Mesodermal cell (in vitro differentiated cells): ENCODE measurements at regions not wholly inside any gene's neighbourhood (a gene's known extent, or its start where the extent isn't known, plus 50 kb on each side); places are given as distances from the start of the nearest gene placed in this dataset.

Source experiments
- H3K27ac ChIP-seq: 2 replicates; pipeline ENCODE4 v1.7.0; 2013; ENCODE audit warnings: mild to moderate bottlenecking, low read depth, low read length, moderate library complexity; ENCODE audit not compliant: severe bottlenecking
- H3K36me3 ChIP-seq: 2 replicates; pipeline ENCODE4 v1.7.1; 2013; ENCODE audit warnings: mild to moderate bottlenecking, low read length, moderate library complexity; ENCODE audit not compliant: control insufficient read depth, insufficient read depth
- H3K4me1 ChIP-seq: one replicate; pipeline ENCODE4 v1.7.1; 2013; ENCODE audit warnings: mild to moderate bottlenecking, low read length; ENCODE audit not compliant: insufficient read depth, control insufficient read depth, poor library complexity, severe bottlenecking
- H3K4me3 ChIP-seq: 2 replicates; pipeline ENCODE4 v1.7.0; 2013; ENCODE audit warnings: low read length, control low read depth, mild to moderate bottlenecking; ENCODE audit not compliant: insufficient read depth, poor library complexity, severe bottlenecking; ENCODE audit errors: extremely low read depth
- H3K9me3 ChIP-seq: 2 replicates; pipeline ENCODE4 v1.7.1; 2013; ENCODE audit warnings: mild to moderate bottlenecking, low read length, moderate library complexity; ENCODE audit not compliant: control insufficient read depth
- WGBS, 2 experiments: methylation state at CpG; one replicate each; pipeline ENCODE4 v1.1.5; 2013; ENCODE audit warnings: missing lambda C conversion rate in 2 of 2; ENCODE audit not compliant: insufficient coverage in 2 of 2; 5-methylcytosine and 5-hydroxymethylcytosine counted together

DNA sequence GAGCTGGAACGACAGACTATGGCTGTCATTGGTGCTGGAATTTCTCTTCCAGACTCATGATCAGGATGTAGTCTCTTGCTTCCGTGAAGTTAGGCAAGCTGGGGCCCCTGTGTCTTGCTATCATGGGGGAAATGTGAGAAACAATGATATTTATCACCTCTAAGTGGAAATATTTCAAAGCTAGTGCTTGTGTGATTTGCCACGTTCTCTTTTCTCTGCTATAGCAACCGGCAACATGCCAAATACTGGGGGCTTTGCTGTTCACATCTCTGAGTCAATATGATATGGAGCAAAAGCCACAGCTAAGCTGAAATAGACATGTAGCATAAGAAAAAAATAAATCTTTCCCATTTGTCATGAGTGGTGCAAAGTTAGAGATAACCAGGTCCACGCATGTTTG, 668.2 kb upstream of the IGFBP3 start:
- H3K9me3 ChIP-seq, result no peaks in the 10 kb centered on the region
- no peak overlapping the region for H3K27ac ChIP-seq
- 89 to 92% methylated on average over 4 to 5 of the region's 5 CpGs for WGBS, 2 experiments
- H3K4me3 ChIP-seq, result no peak overlapping the region
- H3K4me1 ChIP-seq, result peaks cover 8% of the 10 kb centered on the region
- H3K36me3 ChIP-seq, result no peaks in the 10 kb centered on the region

DNA sequence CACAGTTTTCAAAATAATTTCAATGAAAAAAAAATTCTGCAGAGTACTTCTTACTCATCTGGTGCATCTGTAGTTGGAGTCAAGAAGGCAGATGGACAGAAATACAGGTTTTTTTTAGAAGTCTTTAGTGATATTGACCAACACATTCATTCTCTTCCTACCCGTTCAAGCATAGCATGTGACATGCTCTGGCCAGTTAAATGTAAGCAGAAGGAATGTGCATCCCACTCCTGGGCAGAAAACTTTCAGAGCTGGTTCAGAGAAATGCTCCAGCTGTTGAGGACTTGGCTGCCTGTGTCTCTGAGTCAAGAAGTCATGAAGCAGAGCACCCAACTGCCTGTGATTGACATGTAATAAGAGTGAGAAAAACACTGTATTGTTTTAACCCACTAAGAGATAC, 665.3 kb upstream of the IGFBP3 start:
- Histone ChIP-seq H3K9me3 (no peaks in the 10 kb centered on the region), H3K4me1 (peaks cover 7% of the 10 kb centered on the region), H3K27ac (no peak overlapping the region), H3K4me3 (no peak overlapping the region), H3K36me3 (no peaks in the 10 kb centered on the region)
- WGBS, 2 experiments, result no CpG with 5 or more reads among the region's 1 CpG

DNA sequence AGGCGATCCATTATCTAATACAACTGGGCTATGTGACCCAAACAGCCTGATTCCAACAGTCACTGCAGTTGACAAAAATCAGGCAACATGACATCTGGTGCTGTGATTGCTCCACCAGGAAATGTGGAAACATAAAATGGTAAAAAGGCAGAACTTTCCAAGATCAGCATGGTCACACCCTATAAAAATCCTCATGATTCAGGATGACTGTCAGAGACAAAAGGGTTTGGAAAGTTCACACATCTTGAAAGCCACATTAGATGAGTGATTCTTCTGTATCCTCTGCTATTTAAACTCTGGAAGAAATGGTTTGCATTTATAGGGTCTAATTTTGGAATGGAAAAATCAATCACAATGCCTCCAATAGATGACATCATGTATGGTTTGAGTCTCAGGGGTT, 662.6 kb upstream of the IGFBP3 start:
- no peaks in the 10 kb centered on the region for H3K9me3 ChIP-seq
- no peaks in the 10 kb centered on the region for H3K4me1 ChIP-seq
- H3K27ac ChIP-seq, result no peak overlapping the region
- H3K36me3 ChIP-seq, result no peaks in the 10 kb centered on the region
- WGBS, 2 experiments, result no CpG with 5 or more reads among the region's 1 CpG
- no peak overlapping the region for H3K4me3 ChIP-seq

DNA sequence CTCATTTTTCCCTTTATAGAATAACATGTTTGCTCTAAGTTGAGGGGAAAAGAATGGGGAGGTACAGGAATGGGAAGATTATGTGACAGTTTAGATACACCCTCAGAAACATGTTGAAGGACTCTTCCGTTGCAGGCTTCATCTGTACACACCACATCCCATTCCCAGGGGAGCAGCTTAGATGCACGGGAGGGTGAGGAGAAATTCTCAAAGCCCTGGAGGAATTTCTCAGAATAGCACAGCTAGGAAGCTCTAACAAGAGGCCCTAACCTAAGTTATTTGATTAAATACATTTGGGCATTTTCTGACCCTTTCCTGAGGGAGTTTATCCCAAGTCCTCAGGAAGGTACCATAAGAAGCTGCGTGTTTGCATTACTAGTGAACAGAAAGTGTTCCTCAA, 660.2 kb upstream of the IGFBP3 start:
- Histone ChIP-seq H3K4me1 (no peaks in the 10 kb centered on the region), H3K36me3 (no peaks in the 10 kb centered on the region), H3K9me3 (no peaks in the 10 kb centered on the region), H3K4me3 (no peak overlapping the region), H3K27ac (no peak overlapping the region)
- 100% methylated on average over 1 of the region's 3 CpGs; no CpG with 5 or more reads in 1 of the 2 experiments for WGBS, 2 experiments

DNA sequence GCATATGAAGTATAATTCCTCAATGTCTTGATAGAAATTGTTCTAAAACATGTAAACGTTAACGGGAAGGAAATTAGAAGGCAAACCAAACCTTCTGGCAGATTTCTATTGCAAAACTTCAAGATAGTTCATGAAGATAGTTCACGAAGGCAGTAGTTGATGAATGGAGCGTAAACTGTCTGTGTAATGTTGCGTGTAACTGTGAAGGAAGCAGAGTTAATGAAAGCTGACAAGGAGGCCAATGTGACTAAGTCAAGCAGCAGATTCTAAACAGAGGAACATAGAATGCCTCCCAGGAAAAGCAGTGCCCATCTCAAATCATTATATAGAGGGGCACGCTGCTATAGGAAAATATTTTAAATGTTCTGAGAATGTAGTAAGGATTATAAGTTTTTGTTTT, 659.7 kb upstream of the IGFBP3 start:
- 97 to 100% methylated on average over 3 to 5 of the region's 6 CpGs for WGBS, 2 experiments
- Histone ChIP-seq H3K9me3 (no peaks in the 10 kb centered on the region), H3K36me3 (no peaks in the 10 kb centered on the region), H3K4me3 (no peak overlapping the region), H3K4me1 (no peaks in the 10 kb centered on the region), H3K27ac (no peak overlapping the region)

DNA sequence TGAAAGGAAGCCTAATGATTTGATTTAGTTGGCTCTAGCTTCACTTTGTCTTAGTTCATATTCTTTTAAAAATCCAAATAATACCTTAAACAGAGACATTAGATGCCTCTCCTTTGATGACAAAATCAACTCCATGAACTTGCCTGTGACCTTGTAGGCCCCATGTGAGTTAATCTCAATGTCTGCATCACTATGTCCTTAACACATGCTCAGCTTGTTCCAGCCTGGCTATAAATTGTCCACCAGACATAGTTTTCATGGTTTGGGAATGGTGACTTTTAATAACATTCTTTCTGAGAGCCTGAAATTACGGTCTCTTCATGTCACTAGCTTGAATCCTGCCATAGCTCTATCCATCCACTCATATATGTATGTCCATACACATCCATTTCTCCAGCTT, 656.3 kb upstream of the IGFBP3 start:
- Histone ChIP-seq H3K9me3 (no peaks in the 10 kb centered on the region), H3K36me3 (no peaks in the 10 kb centered on the region), H3K4me3 (no peak overlapping the region), H3K27ac (no peak overlapping the region), H3K4me1 (no peaks in the 10 kb centered on the region)
- WGBS, 2 experiments, result 83 to 88% methylated on average over 1 of the region's 1 CpG

DNA sequence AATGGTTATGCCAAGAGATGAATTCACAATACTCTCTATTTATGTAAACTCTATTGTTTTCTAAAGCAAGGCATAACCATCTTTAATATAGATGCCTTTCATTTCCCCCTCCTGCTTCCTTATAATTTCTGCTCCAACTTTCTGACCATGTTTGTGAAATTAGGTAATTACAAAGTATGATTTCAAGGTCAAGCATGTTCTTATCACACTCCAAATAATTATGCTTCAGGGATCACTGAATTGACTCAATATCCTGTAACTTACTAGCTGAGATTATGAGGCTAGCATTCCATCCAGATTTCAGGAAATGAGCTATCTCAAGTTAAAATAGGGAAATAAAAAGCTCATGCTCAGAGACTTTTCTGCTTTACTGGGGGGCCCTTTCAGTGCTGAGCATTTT, 655.9 kb upstream of the IGFBP3 start:
- no peak overlapping the region for H3K27ac ChIP-seq
- H3K4me3 ChIP-seq, result no peak overlapping the region
- H3K9me3 ChIP-seq, result no peaks in the 10 kb centered on the region
- no peaks in the 10 kb centered on the region for H3K36me3 ChIP-seq
- H3K4me1 ChIP-seq, result no peaks in the 10 kb centered on the region

DNA sequence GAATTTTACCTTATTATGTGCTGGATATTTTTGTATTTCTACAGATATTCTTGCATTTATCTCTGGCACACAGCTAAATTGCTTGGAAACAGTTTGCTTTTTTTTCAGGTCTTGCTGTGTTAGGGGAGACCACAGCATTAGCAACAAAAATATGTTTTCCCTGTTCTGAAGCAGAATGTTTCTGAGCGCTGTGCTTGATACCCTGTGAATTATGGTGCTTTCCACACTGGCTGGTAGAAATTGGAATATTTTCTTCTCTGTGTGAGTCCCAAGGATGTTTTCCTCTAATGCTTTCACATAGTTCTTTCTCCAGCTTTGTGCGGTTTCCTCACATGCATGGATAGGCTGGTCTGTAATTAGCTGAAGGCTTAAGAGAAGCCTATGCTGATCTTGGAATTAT, 651.6 kb upstream of the IGFBP3 start:
- WGBS, 2 experiments, result 60% methylated on average over 1 of the region's 2 CpGs; no CpG with 5 or more reads in 1 of the 2 experiments
- no peak overlapping the region for H3K27ac ChIP-seq
- H3K9me3 ChIP-seq, result no peaks in the 10 kb centered on the region
- H3K4me3 ChIP-seq, result no peak overlapping the region
- H3K4me1 ChIP-seq, result peaks cover 13% of the 10 kb centered on the region
- H3K36me3 ChIP-seq, result no peaks in the 10 kb centered on the region

DNA sequence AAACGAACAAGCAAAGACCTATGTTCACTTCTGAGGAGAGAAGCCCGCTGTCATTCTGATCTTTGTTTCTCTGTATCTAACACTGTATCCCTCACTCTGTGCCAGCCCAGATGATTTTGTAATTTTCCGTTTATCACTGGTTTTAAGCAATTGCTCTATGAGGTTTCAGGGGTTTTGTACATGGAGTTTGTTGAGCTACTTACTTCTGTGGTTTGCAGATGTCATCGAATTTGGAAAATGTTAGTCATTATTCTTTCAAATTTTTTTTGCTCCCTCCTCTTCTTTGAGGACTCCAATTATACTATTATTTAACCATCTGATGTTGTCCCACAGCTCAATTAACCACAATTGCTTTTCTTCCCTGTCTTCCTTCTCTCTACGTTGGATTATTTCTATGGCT, 650.9 kb upstream of the IGFBP3 start:
- WGBS, 2 experiments, result 88 to 93% methylated on average over 1 to 3 of the region's 5 CpGs

DNA sequence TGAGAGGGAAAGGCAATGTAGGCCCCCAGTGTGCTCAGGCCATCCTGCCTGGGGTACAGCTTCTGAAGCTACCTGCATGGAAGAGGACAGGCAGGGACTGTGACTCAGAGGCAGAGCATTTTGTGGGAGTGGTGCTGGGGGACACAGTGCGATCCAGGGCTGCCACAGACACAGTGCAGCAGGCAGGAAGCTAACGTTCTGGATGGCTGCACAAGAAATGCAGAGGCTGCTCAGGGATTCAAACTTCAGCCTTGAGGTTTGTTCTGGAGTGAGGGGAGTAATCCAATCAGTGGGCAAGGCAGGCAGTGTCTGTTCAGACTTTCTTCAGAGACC, 648.0 kb upstream of the IGFBP3 start:
- 20 to 32% methylated on average over 2 of the region's 2 CpGs for WGBS, 2 experiments
- H3K4me1 ChIP-seq, result peaks cover 13% of the 10 kb centered on the region
- H3K9me3 ChIP-seq, result no peaks in the 10 kb centered on the region
- no peak overlapping the region for H3K4me3 ChIP-seq
- no peaks in the 10 kb centered on the region for H3K36me3 ChIP-seq
- H3K27ac ChIP-seq, result no peak overlapping the region

More for the DNA sequence above, 650.9 kb upstream of the IGFBP3 start:
- Histone ChIP-seq H3K27ac (no peak overlapping the region), H3K9me3 (no peaks in the 10 kb centered on the region), H3K4me1 (peaks cover 13% of the 10 kb centered on the region), H3K36me3 (no peaks in the 10 kb centered on the region), H3K4me3 (no peak overlapping the region)

DNA sequence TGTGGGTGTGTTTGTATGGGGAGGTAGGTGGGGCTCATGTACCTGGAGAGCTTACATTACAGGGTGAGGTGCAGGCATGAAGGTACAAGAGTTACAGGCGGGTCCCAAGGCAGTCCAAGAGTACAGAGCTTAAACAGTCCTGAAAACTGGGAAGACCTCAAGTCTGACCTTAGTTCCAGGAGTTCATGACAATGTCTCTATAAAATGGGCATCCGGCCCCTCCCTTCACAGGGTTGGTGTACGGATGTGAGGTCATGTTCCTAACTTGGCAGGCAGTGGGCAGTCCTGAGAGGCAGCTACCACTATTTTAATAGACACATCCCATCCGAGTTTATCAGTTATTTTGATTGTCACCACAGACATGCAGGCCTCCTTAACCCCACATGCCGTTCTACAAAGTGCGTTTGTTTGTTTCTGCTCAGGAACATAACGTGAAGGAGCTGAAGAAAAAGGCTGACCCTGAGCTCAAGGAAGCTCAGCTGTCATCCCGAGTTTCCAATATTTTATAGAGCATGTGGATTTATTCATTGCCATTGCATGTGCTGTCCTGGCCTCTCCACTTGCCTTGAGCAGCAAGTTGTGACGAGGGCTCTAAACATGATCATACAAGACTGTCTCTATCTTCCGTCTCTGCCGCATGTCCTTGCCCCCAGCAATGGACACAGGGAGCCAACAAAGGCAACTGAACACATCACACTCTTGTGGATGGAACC, 647.5 kb upstream of the IGFBP3 start:
- no peaks in the 10 kb centered on the region for H3K9me3 ChIP-seq
- no peaks in the 10 kb centered on the region for H3K36me3 ChIP-seq
- H3K4me3 ChIP-seq, result no peak overlapping the region
- WGBS, 2 experiments, result 93 to 96% methylated on average over 9 to 11 of the region's 11 CpGs
- H3K4me1 ChIP-seq, result peaks cover 13% of the 10 kb centered on the region
- no peak overlapping the region for H3K27ac ChIP-seq
